K562 (cell line): ENCODE measurements at regions not wholly inside any gene's neighbourhood (a gene's known extent, or its start where the extent isn't known, plus 50 kb on each side); places are given as distances from the start of the nearest gene placed in this dataset.
"Not testable (repeated sequence)": the region's sequence is repeated elsewhere in the genome, so short reads cannot be mapped to it uniquely, and the experiment has no call there.

Source experiments
- ATAC-seq: fragments of 200-7000 bp; cut with Tn5 transposase; 3 replicates; pipeline ENCODE4 v1.9.1; 2020; ENCODE audit warnings: moderate library complexity
- BruUV-seq: library from RNA; stranded (reverse); fragments of 400-500 nt; replicated peaks from 2 replicates; lab custom pipeline; 2021; lab: Mats Ljungman, UMichigan
- CTCF ChIA-PET: fragments of 300-600 bp; formaldehyde crosslinking; extraction: SDS; loops from one replicate; lab custom pipeline; 2021; ENCODE audit warnings: low intra/inter-chr PET ratio; lab: Yijun Ruan, JAX
- POLR2A ChIA-PET: fragments of 300-600, 350-650 bp; sonication (Branson Sonifier 250); formaldehyde crosslinking; extraction: SDS; loops from one replicate; lab custom pipeline; 2021; ENCODE audit warnings: antibody characterized with exemption, inconsistent platforms; lab: Yijun Ruan, JAX
- DNase-seq, 4 experiments: peaks; one replicate each; pipeline versions ENCODE4 v3.0.0 to v3.0.0-alpha.2; 2011 to 2018; ENCODE audit warnings: low spot score in 3 of 4, mixed read lengths in 3 of 4; ENCODE audit errors: extremely low read depth in 1 of 4
- FAIRE-seq: peaks from 2 replicates; lab custom pipeline; 2011; peaks lifted over from hg19 to GRCh38; lab: Jason Lieb, UNC
- H2AFZ ChIP-seq: 2 replicates; pipeline ENCODE4 v1.6.0; 2011; ENCODE audit warnings: low read depth, low read length, control low read depth, inconsistent platforms
- H3K27ac ChIP-seq: fragments of 200-600 bp; 3 replicates; pipeline ENCODE4 v1.8.0; 2011; ENCODE audit warnings: low read depth, mild to moderate bottlenecking, control low read depth, inconsistent platforms, low read length, moderate library complexity, mixed read lengths; ENCODE audit errors: extremely low read depth
- H3K27me3 ChIP-seq, 2 experiments: fragments of 300-600 bp in 1 of 2; 2 replicates in 1 of 2; 3 replicates in 1 of 2; pipeline versions ENCODE4 v1.6.0 to v1.8.0; 2011; ENCODE audit warnings: inconsistent platforms in 2 of 2, low read length in 2 of 2, mild to moderate bottlenecking in 1 of 2, mixed read lengths in 1 of 2, moderate library complexity in 1 of 2; ENCODE audit not compliant: control insufficient read depth in 2 of 2, insufficient read depth in 2 of 2
- H3K36me3 ChIP-seq: fragments of 300-600 bp; 3 replicates; pipeline ENCODE4 v1.8.0; 2011; ENCODE audit warnings: mild to moderate bottlenecking, low read length, inconsistent platforms; ENCODE audit not compliant: control insufficient read depth, insufficient read depth
- H3K4me1 ChIP-seq, 2 experiments: fragments of 200-600 bp in 1 of 2; replicated peaks in 1 of 2; 2 replicates in 1 of 2; 3 replicates in 1 of 2; pipeline versions ENCODE4 v1.5.1 to v1.8.0; 2011; ENCODE audit warnings: inconsistent platforms in 2 of 2, low read length in 2 of 2, mild to moderate bottlenecking in 1 of 2, mixed read lengths in 1 of 2, moderate library complexity in 1 of 2; ENCODE audit not compliant: control insufficient read depth in 2 of 2, insufficient read depth in 2 of 2
- H3K4me2 ChIP-seq: 2 replicates; pipeline ENCODE4 v1.6.1; 2011; ENCODE audit warnings: low read length, control low read depth, inconsistent platforms, mixed read lengths; ENCODE audit not compliant: insufficient read depth
- H3K4me3 ChIP-seq: fragments of 200-600 bp; sonication (generic), shearing (Covaris generic); 2 replicates; pipeline ENCODE4 v1.5.1; 2016; ENCODE audit warnings: control low read depth, inconsistent platforms
- H3K79me2 ChIP-seq: fragments of 200-600 bp; 3 replicates; pipeline ENCODE4 v1.8.0; 2011; ENCODE audit warnings: low read length, inconsistent platforms; ENCODE audit not compliant: control insufficient read depth, insufficient read depth
- H3K9ac ChIP-seq, 2 experiments: 2 replicates each; pipeline versions ENCODE4 v1.6.0 to v1.6.1; 2011; ENCODE audit warnings: low read depth in 2 of 2, low read length in 2 of 2, control low read depth in 1 of 2, inconsistent platforms in 1 of 2, mild to moderate bottlenecking in 1 of 2, mixed read lengths in 1 of 2; ENCODE audit not compliant: insufficient read depth in 1 of 2
- H3K9me1 ChIP-seq: one replicate; pipeline ENCODE4 v1.6.0; 2011; ENCODE audit warnings: inconsistent platforms, mild to moderate bottlenecking, low read length, moderate library complexity; ENCODE audit not compliant: control insufficient read depth, insufficient read depth
- H3K9me3 ChIP-seq: replicated peaks from 2 replicates; pipeline ENCODE4 v1.5.1; 2011; ENCODE audit warnings: low read depth, low read length, inconsistent platforms; ENCODE audit not compliant: control insufficient read depth, insufficient read depth
- H4K20me1 ChIP-seq: replicated peaks from 2 replicates; pipeline ENCODE4 v1.6.1; 2011; ENCODE audit warnings: low read length, inconsistent platforms, mixed read lengths; ENCODE audit not compliant: control insufficient read depth, insufficient read depth
- SNIP1 ChIP-seq: fragments of 450-650 bp; IDR thresholded peaks from 2 replicates; pipeline ENCODE4 v1.7.1; 2017; ENCODE audit warnings: low read depth, mild to moderate bottlenecking
- ZBTB40 ChIP-seq, 2 experiments: fragments of 450-650 bp in 1 of 2; sonication (generic) in 1 of 2; formaldehyde crosslinking in 1 of 2; IDR thresholded peaks; 2 replicates each; pipeline versions ENCODE4 v1.7.1 to v1.9.0; 2016 to 2022; ENCODE audit warnings: inconsistent platforms in 1 of 2, mild to moderate bottlenecking in 1 of 2, missing genetic modification reagents in 1 of 2
- WGBS: fragments of 100-300 bp; shearing (Covaris generic); methylation state at CpG from one replicate; pipeline ENCODE4 v1.1.6; 2016; ENCODE audit warnings: low coverage, mixed read lengths; ENCODE audit not compliant: insufficient coverage; ENCODE audit errors: missing lambda C conversion rate; 5-methylcytosine and 5-hydroxymethylcytosine counted together
- in situ Hi-C: fragments of 300-500 bp; cut with MboI; formaldehyde crosslinking; loops from 4 replicates; pipeline ENCODE4 v1.15.0; 2018; ENCODE audit warnings: inconsistent platforms, mixed read lengths
- intact Hi-C: fragments of 100-400 bp; cut with micrococcal nuclease; formaldehyde crosslinking; loops from 2 replicates; pipeline ENCODE4 v1.14.2; 2022

GRCh38 chr9:71407341-71407740 is 285.9 kb upstream of the TRPM3 start:
- H3K36me3 ChIP-seq, H3K4me2 ChIP-seq, H3K27ac ChIP-seq, H3K4me3 ChIP-seq, ATAC-seq, in situ Hi-C loops, H3K9me3 ChIP-seq, H3K79me2 ChIP-seq, H3K9ac ChIP-seq, CTCF ChIA-PET, H3K4me1 ChIP-seq, H3K27me3 ChIP-seq, H3K9me1 ChIP-seq, H4K20me1 ChIP-seq, FAIRE-seq, H2AFZ ChIP-seq, intact Hi-C loops, BruUV-seq: not testable (repeated sequence)
- peak in 1 of 4 experiments; percentile 1 for DNase-seq
- POLR2A ChIA-PET: interaction anchor here (0.7 kb wide), 1 partner anchor 73 kb away, joined by 4 read pairs; no protein-coding TSS in a partner anchor
- WGBS: 6% methylated on average over 2 of the region's 2 CpGs

GRCh38 chr9:71403106-71403505 is 281.7 kb upstream of the TRPM3 start:
- CTCF ChIA-PET: no interaction called here
- in situ Hi-C loops (no loop called here), intact Hi-C loops (no loop called here)
- H3K4me1 ChIP-seq: no peaks in the 10 kb centered on the region
- no peaks in the 10 kb centered on the region for H3K9me1 ChIP-seq
- no TSS peak for BruUV-seq
- no peak overlapping the region for H3K4me3 ChIP-seq
- no peaks in the 10 kb centered on the region for H3K36me3 ChIP-seq
- no peaks in the 10 kb centered on the region for H3K79me2 ChIP-seq
- no peak overlapping the region for H3K4me2 ChIP-seq
- no peak overlapping the region for H3K9ac ChIP-seq
- 0% methylated on average over 1 of the region's 1 CpG for WGBS
- POLR2A ChIA-PET: no interaction called here
- H3K9me3 ChIP-seq: no peaks in the 10 kb centered on the region
- DNase-seq: no peak
- TF ChIP-seq SNIP1 (no peak), ZBTB40 (IDR thresholded peaks at IDR 0.05) (peak; percentile 51; the same call in 1 of the 2 replicates), ZBTB40 (CRISPR knock-in tag; IDR thresholded peaks at IDR 0.05) (no peak)
- TF ChIP-seq, all 486 proteins: peak for 1
- Histone ChIP-seq H3K27ac (no peak overlapping the region), H4K20me1 (no peaks in the 10 kb centered on the region), H2AFZ (no peak overlapping the region), H3K27me3 (no peaks in the 10 kb centered on the region)
- FAIRE-seq (no peak), ATAC-seq (no peak)
